OCI-LY1 (cell line): ENCODE measurements at regions not wholly inside any gene's neighbourhood (a gene's known extent, or its start where the extent isn't known, plus 50 kb on each side); places are given as distances from the start of the nearest gene placed in this dataset.

Source experiments
- EZH2 ChIP-seq: fragments of 200-600 bp; sonication (generic), shearing (Covaris generic); IDR thresholded peaks from 2 replicates; pipeline ENCODE4 v1.8.0; 2017; ENCODE audit warnings: borderline replicate concordance, mixed run types, mild to moderate bottlenecking, antibody characterized with exemption, low read length, moderate library complexity, mixed read lengths
- TF ChIP-seq, protein P1 (sequence below): fragments of 200-600 bp; sonication (generic), shearing (Covaris generic); IDR thresholded peaks from 2 replicates; pipeline ENCODE4 v1.5.1; 2017; ENCODE audit warnings: mild to moderate bottlenecking, antibody characterized with exemption, low read length, moderate library complexity, mixed read lengths

DNA sequence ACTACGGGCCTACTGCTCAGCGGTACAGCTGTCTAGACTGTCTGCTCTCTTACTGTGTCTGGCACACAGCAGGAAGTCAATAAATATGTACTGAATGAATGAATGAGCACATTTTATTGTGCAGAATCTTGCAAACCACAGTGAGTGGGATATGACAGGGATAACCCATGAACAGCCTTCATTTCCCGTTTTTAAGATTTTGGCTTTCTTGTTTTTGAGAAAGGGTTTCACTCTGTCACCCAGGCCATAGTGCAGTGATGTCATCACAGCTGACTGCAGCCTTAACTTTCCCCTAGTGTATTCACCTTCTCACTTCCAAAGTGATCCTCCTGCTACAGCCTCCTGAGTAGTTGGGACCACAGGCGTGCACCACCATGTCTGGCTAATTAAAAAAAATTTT is 203.1 kb downstream of the AEBP2 start:
- no peak for TF ChIP-seq EZH2
- TF ChIP-seq, protein P1, sequence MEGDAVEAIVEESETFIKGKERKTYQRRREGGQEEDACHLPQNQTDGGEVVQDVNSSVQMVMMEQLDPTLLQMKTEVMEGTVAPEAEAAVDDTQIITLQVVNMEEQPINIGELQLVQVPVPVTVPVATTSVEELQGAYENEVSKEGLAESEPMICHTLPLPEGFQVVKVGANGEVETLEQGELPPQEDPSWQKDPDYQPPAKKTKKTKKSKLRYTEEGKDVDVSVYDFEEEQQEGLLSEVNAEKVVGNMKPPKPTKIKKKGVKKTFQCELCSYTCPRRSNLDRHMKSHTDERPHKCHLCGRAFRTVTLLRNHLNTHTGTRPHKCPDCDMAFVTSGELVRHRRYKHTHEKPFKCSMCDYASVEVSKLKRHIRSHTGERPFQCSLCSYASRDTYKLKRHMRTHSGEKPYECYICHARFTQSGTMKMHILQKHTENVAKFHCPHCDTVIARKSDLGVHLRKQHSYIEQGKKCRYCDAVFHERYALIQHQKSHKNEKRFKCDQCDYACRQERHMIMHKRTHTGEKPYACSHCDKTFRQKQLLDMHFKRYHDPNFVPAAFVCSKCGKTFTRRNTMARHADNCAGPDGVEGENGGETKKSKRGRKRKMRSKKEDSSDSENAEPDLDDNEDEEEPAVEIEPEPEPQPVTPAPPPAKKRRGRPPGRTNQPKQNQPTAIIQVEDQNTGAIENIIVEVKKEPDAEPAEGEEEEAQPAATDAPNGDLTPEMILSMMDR: no peak
